GM20000 (cell line): ENCODE measurements at regions not wholly inside any gene's neighbourhood (a gene's known extent, or its start where the extent isn't known, plus 50 kb on each side); places are given as distances from the start of the nearest gene placed in this dataset.

ENCODE experiments used
- DNase-seq: peaks from one replicate; pipeline ENCODE4 v3.0.0; 2012; ENCODE audit warnings: low spot score
- CTCF ChIP-seq: IDR thresholded peaks from 2 replicates; pipeline ENCODE4 v1.5.1; 2012; ENCODE audit warnings: mild to moderate bottlenecking, control low read depth; ENCODE audit errors: extremely low read depth, missing control alignments

GRCh38 chr3:126274735-126275619, 82.2 kb downstream of the KLF15 start:
- no peak for TF ChIP-seq CTCF
- DNase-seq: no peak

- TF ChIP-seq CTCF: no peak
- DNase-seq: no peak
Measured at GRCh38 chr3:126270145-126270811, 86.9 kb downstream of the KLF15 start.

- no peak for TF ChIP-seq CTCF
- DNase-seq: no peak
Measured at GRCh38 chr3:126269354-126269753, 87.9 kb downstream of the KLF15 start.

GRCh38 chr3:126268866-126269265, 88.3 kb downstream of the KLF15 start:
- no peak for DNase-seq
- no peak for TF ChIP-seq CTCF

GRCh38 chr3:126267976-126268615, 87.7 kb upstream of the ALDH1L1 start:
- DNase-seq: no peak
- no peak for TF ChIP-seq CTCF

- DNase-seq: no peak
- TF ChIP-seq CTCF: no peak
Measured at GRCh38 chr3:126267169-126267975, 87.0 kb upstream of the ALDH1L1 start.
